Ascending aorta (tissue), 2 donors: ENCODE measurements at regions not wholly inside any gene's neighbourhood (a gene's known extent, or its start where the extent isn't known, plus 50 kb on each side); places are given as distances from the start of the nearest gene placed in this dataset.
"Not testable (repeated sequence)": the region's sequence is repeated elsewhere in the genome, so short reads cannot be mapped to it uniquely, and the experiment has no call there.

Source experiments
- DNase-seq, 2 donors: peaks; one replicate each; pipeline ENCODE4 v3.0.0-alpha.2; 2019; ENCODE audit warnings: low spot score in 2 of 2
- H3K27ac ChIP-seq, 2 donors: fragments of 200-600 bp; sonication (generic); one replicate each; pipeline ENCODE4 v1.5.1; 2016 to 2017; ENCODE audit warnings: mild to moderate bottlenecking in 1 of 2
- H3K27me3 ChIP-seq: fragments of 200-600 bp; sonication (generic); one replicate; pipeline ENCODE4 v1.5.1; 2017
- H3K36me3 ChIP-seq, 2 donors: fragments of 200-600 bp; sonication (generic); one replicate each; pipeline ENCODE4 v1.5.1; 2016
- H3K4me1 ChIP-seq, 2 donors: fragments of 200-600 bp; sonication (generic); one replicate each; pipeline ENCODE4 v1.5.1; 2016 to 2017; ENCODE audit warnings: mild to moderate bottlenecking in 1 of 2
- H3K4me3 ChIP-seq, 2 donors: fragments of 200-600 bp; sonication (generic); one replicate each; pipeline ENCODE4 v1.5.1; 2016 to 2017; ENCODE audit warnings: mild to moderate bottlenecking in 1 of 2
- H3K9me3 ChIP-seq, 2 donors: fragments of 200-600 bp; sonication (generic); one replicate each; pipeline ENCODE4 v1.5.1; 2016
- CTCF ChIP-seq, 3 experiments: fragments of 200-600 bp in 2 of 3; fragments of 450-650 bp in 1 of 3; sonication (generic) in 2 of 3; IDR thresholded peaks; one replicate each; pipeline ENCODE4 v1.5.1; 2016 to 2019; ENCODE audit warnings: antibody characterized with exemption in 3 of 3, mild to moderate bottlenecking in 1 of 3, moderate library complexity in 1 of 3
- intact Hi-C: fragments of 100-400 bp; cut with DNase I; formaldehyde crosslinking; loops from one replicate; pipeline ENCODE4 v1.15.1; 2023

- H3K27me3 ChIP-seq: no peaks in the 10 kb centered on the region
- no peak overlapping the region for H3K27ac ChIP-seq
- H3K36me3 ChIP-seq: no peaks in the 10 kb centered on the region
- no peak for DNase-seq
- H3K9me3 ChIP-seq: no peaks in the 10 kb centered on the region
- H3K4me1 ChIP-seq: no peaks in the 10 kb centered on the region
- no peak for TF ChIP-seq CTCF (IDR thresholded peaks at IDR 0.05)
- no peak overlapping the region for H3K4me3 ChIP-seq
- intact Hi-C loops: no loop called here
Observed at GRCh38 chr9:106106396-106106795, 412.1 kb downstream of the TMEM38B start.

GRCh38 chr9:106107716-106108115 lies 413.4 kb downstream of the TMEM38B start:
- H3K9me3 ChIP-seq: no peaks in the 10 kb centered on the region
- H3K36me3 ChIP-seq: no peaks in the 10 kb centered on the region
- no peak overlapping the region for H3K4me3 ChIP-seq
- no peak for DNase-seq
- TF ChIP-seq CTCF (IDR thresholded peaks at IDR 0.05): no peak
- H3K27ac ChIP-seq: no peak overlapping the region
- intact Hi-C loops: no loop called here
- H3K4me1 ChIP-seq: no peaks in the 10 kb centered on the region
- H3K27me3 ChIP-seq: no peaks in the 10 kb centered on the region

GRCh38 chr9:106109706-106110105 lies 415.4 kb downstream of the TMEM38B start:
- H3K4me1 ChIP-seq, DNase-seq, H3K27ac ChIP-seq, H3K27me3 ChIP-seq, intact Hi-C loops, H3K36me3 ChIP-seq, H3K9me3 ChIP-seq, H3K4me3 ChIP-seq: not testable (repeated sequence)

GRCh38 chr9:106110483-106110882 lies 416.1 kb downstream of the TMEM38B start:
- no peaks in the 10 kb centered on the region for H3K36me3 ChIP-seq
- H3K27ac ChIP-seq: no peak overlapping the region
- DNase-seq: no peak
- H3K9me3 ChIP-seq: no peaks in the 10 kb centered on the region
- H3K4me3 ChIP-seq: no peak overlapping the region
- intact Hi-C loops: no loop called here
- TF ChIP-seq CTCF (IDR thresholded peaks at IDR 0.05): no peak
- H3K4me1 ChIP-seq: no peaks in the 10 kb centered on the region
- no peaks in the 10 kb centered on the region for H3K27me3 ChIP-seq

- H3K4me3 ChIP-seq: no peak overlapping the region
- no peaks in the 10 kb centered on the region for H3K4me1 ChIP-seq
- no peaks in the 10 kb centered on the region for H3K9me3 ChIP-seq
- H3K36me3 ChIP-seq: no peaks in the 10 kb centered on the region
- DNase-seq: no peak
- intact Hi-C loops: no loop called here
- no peaks in the 10 kb centered on the region for H3K27me3 ChIP-seq
- H3K27ac ChIP-seq: no peak overlapping the region
- no peak for TF ChIP-seq CTCF (IDR thresholded peaks at IDR 0.05)
Observed at GRCh38 chr9:106111039-106111730, 416.8 kb downstream of the TMEM38B start.

GRCh38 chr9:106112935-106113334 lies 418.6 kb downstream of the TMEM38B start:
- H3K27me3 ChIP-seq: no peaks in the 10 kb centered on the region
- DNase-seq: no peak
- H3K9me3 ChIP-seq: no peaks in the 10 kb centered on the region
- H3K4me1 ChIP-seq: no peaks in the 10 kb centered on the region
- H3K36me3 ChIP-seq: no peaks in the 10 kb centered on the region
- no peak overlapping the region for H3K4me3 ChIP-seq
- no peak for TF ChIP-seq CTCF (IDR thresholded peaks at IDR 0.05)
- H3K27ac ChIP-seq: no peak overlapping the region
- intact Hi-C loops: no loop called here
